ENCODE measurements at regions not wholly inside any gene's neighbourhood (a gene's known extent, or its start where the extent isn't known, plus 50 kb on each side); places are given as distances from the start of the nearest gene placed in this dataset.
"Not testable (repeated sequence)": the region's sequence is repeated elsewhere in the genome, so short reads cannot be mapped to it uniquely, and the experiment has no call there.

DNA sequence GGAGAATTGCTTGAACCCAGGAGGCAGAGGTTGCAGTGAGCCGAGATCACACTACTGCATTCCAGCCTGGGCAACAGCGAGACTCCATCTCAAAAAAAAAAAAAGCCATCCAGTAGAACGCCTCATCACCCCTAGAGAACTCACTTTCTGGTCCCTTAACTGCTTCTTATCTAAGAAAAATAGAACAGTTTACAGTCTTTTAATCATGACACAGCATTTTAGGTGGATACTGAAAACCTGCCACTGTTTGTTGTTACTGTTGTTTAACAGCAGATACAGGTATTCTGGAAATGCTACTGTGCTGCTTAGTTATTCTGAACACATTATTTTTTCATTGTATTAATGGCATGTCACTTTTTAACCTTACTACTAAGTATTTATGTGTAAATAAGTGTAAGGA is 624.3 kb upstream of the GHITM start:
- no peak overlapping the region for H3K4me3 ChIP-seq
- H3K36me3 ChIP-seq = no peaks in the 10 kb centered on the region
- H3K27me3 ChIP-seq = no peaks in the 10 kb centered on the region
- TF ChIP-seq, protein P1, sequence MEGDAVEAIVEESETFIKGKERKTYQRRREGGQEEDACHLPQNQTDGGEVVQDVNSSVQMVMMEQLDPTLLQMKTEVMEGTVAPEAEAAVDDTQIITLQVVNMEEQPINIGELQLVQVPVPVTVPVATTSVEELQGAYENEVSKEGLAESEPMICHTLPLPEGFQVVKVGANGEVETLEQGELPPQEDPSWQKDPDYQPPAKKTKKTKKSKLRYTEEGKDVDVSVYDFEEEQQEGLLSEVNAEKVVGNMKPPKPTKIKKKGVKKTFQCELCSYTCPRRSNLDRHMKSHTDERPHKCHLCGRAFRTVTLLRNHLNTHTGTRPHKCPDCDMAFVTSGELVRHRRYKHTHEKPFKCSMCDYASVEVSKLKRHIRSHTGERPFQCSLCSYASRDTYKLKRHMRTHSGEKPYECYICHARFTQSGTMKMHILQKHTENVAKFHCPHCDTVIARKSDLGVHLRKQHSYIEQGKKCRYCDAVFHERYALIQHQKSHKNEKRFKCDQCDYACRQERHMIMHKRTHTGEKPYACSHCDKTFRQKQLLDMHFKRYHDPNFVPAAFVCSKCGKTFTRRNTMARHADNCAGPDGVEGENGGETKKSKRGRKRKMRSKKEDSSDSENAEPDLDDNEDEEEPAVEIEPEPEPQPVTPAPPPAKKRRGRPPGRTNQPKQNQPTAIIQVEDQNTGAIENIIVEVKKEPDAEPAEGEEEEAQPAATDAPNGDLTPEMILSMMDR (IDR thresholded peaks at IDR 0.05) = no peak
- H3K4me1 ChIP-seq = no peaks in the 10 kb centered on the region
- H3K27ac ChIP-seq = no peak overlapping the region
- H3K9me3 ChIP-seq = no peaks in the 10 kb centered on the region
- no peak for DNase-seq (ENCODE audit: low spot score)

DNA sequence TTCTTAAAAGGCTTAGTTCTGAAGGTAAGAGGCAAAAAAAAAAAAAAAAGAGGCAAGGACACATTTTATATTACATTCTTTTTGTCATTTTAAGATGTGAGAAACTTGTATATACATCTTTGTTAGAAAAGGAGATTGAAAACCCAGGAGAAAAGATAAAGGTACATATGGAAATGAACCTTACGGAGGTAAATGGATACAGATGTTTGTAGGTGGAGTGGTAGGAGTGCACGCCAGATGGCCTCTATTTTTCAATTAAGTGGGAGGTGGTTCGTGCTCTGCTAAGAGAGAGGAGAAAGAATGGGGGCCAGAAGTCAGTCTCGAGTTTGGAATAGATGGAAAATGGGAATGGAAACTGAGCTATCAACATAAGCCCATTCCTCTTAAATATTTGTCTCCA is 622.5 kb upstream of the GHITM start:
- Histone ChIP-seq H3K4me1 (no peaks in the 10 kb centered on the region), H3K27ac (no peak overlapping the region), H3K27me3 (no peaks in the 10 kb centered on the region), H3K9me3 (no peaks in the 10 kb centered on the region), H3K4me3 (no peak overlapping the region), H3K36me3 (no peaks in the 10 kb centered on the region)
- TF ChIP-seq, protein P1 (IDR thresholded peaks at IDR 0.05) = no peak
- DNase-seq (ENCODE audit: low spot score) = no peak

DNA sequence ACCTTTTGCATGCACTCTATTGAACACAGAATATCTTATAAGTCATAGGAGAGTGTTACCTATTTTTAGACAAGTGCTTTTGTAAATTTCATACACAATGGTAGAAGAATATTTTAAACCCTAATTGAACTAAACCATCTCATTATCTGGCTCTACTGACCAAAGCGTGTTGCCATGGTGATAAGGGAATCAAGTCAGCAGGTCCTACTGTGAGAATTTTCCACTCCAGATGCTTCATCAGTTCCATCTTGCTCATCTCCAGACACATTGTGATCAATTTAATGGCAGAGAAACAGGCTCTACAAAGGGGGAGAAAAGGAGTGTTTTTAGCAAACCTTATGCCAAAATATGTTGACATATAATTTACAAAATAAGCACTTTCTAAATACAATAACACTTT is 621.9 kb upstream of the GHITM start:
- no peaks in the 10 kb centered on the region for H3K36me3 ChIP-seq
- H3K27me3 ChIP-seq = no peaks in the 10 kb centered on the region
- no peak overlapping the region for H3K27ac ChIP-seq
- TF ChIP-seq, protein P1 (IDR thresholded peaks at IDR 0.05) = no peak
- no peak for DNase-seq (ENCODE audit: low spot score)
- peaks cover 0 to 2% of the 10 kb centered on the region in 2 donors for H3K4me1 ChIP-seq
- H3K9me3 ChIP-seq = no peaks in the 10 kb centered on the region
- H3K4me3 ChIP-seq = no peak overlapping the region

DNA sequence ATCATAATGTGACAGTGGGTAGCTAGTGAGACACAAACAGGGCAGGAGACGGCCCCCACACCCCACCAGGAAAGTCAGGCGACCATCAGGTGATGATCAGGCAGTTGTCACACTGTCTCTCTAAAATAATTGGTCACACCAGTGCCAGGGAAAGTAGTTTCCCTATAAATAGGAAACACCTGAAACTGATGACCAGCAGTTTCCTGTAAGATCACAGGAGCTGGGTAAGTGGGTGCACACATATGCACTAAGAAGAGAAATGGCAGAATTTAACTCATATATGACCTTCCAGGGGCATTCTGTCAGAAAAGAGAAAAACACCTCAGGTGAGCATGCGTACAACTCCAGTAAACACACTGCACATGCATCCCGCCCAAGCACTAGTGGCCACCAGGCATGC is 620.5 kb upstream of the GHITM start:
- Histone ChIP-seq H3K27ac (no peak overlapping the region), H3K36me3 (no peaks in the 10 kb centered on the region), H3K27me3 (no peaks in the 10 kb centered on the region), H3K4me1 (peaks cover 0 to 4% of the 10 kb centered on the region in 2 donors), H3K9me3 (no peaks in the 10 kb centered on the region), H3K4me3 (no peak overlapping the region)
- TF ChIP-seq, protein P1 (IDR thresholded peaks at IDR 0.05) = no peak
- no peak for DNase-seq (ENCODE audit: low spot score)

DNA sequence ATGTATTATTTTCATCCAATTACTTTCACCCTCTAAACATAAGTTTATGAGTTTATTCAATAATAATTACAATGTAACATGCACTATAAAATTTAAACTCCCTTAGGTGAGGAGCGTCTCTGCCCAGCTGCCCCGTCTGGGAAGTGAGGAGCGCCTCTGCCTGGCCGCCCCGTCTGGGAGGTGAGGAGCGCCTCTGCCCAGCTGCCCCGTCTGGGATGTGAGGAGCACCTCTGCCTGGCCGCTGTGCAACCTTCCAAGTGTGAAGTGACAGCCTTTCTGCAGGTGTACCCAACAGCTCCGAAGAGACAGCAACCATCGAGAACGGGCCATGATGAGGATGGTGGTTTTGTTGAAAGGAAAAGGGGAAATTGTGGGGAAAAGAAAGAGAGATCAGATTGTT is 618.9 kb upstream of the GHITM start:
- not testable (repeated sequence) for H3K36me3 ChIP-seq; H3K4me3 ChIP-seq; H3K4me1 ChIP-seq; H3K9me3 ChIP-seq; H3K27me3 ChIP-seq; H3K27ac ChIP-seq; DNase-seq (ENCODE audit: low spot score)

DNA sequence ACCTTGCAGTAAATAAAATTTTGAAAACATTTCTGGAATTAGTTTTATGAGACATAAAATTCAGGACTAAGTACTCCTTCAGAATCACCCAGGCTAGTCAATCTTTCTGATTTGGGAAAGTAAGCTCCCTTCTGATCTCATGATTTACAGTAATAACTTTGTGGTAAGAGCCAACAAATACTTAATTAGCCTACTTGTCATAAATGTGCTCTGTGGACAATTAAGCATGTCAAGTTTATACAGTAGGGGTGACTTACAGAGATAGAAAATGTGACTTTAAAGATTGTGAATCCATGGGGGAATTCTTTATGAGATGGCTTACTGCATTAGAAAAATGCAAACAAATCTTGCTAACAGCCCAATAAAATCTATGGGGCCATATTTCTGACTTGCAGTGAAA is 616.9 kb upstream of the GHITM start:
- no peak for DNase-seq (ENCODE audit: low spot score)
- no peaks in the 10 kb centered on the region for H3K27me3 ChIP-seq
- peaks cover 0 to 4% of the 10 kb centered on the region in 2 donors for H3K4me1 ChIP-seq
- H3K9me3 ChIP-seq = peaks cover 6 to 7% of the 10 kb centered on the region in 2 donors
- TF ChIP-seq, protein P1 (IDR thresholded peaks at IDR 0.05) = no peak
- peak overlapping the region in 1 of 2 donors; percentile 21 for H3K27ac ChIP-seq
- no peak overlapping the region for H3K4me3 ChIP-seq
- no peaks in the 10 kb centered on the region for H3K36me3 ChIP-seq
